ENCODE measurements at regions not wholly inside any gene's neighbourhood (a gene's known extent, or its start where the extent isn't known, plus 50 kb on each side); places are given as distances from the start of the nearest gene placed in this dataset.

- TF ChIP-seq CHD7 (IDR thresholded peaks at IDR 0.05; ENCODE audit: insufficient replicate concordance, low read length) (no peak), POU5F1 (IDR thresholded peaks at IDR 0.05; ENCODE audit: low read depth, low read length) (no peak), RNF2 (IDR thresholded peaks at IDR 0.05; ENCODE audit: borderline replicate concordance, low read depth, low read length, missing control alignments, poor library complexity, severe bottlenecking) (no peak), TBP (IDR thresholded peaks at IDR 0.05; ENCODE audit: low read depth, low read length) (no peak), RBBP5 (IDR thresholded peaks at IDR 0.05; ENCODE audit: borderline replicate concordance, low read depth, low read length) (no peak), BCL11A (IDR thresholded peaks at IDR 0.05; ENCODE audit: low read depth in 2 of 2, low read length in 2 of 2) (no peak), RFX5 (IDR thresholded peaks at IDR 0.05; ENCODE audit: borderline replicate concordance, low read depth, low read length) (no peak), MAX (IDR thresholded peaks at IDR 0.05) (no peak), RXRA (IDR thresholded peaks at IDR 0.05; ENCODE audit: insufficient read depth, low read depth, low read length) (no peak), TCF12 (IDR thresholded peaks at IDR 0.05; ENCODE audit: low read depth, low read length) (no peak)
These were observed 706.9 kb upstream of the CTNND2 start (continued) for GRCh38 chr5:12611132-12611531.

All from H1 (cell line).